ENCODE measurements at regions not wholly inside any gene's neighbourhood (a gene's known extent, or its start where the extent isn't known, plus 50 kb on each side); places are given as distances from the start of the nearest gene placed in this dataset.

DNA sequence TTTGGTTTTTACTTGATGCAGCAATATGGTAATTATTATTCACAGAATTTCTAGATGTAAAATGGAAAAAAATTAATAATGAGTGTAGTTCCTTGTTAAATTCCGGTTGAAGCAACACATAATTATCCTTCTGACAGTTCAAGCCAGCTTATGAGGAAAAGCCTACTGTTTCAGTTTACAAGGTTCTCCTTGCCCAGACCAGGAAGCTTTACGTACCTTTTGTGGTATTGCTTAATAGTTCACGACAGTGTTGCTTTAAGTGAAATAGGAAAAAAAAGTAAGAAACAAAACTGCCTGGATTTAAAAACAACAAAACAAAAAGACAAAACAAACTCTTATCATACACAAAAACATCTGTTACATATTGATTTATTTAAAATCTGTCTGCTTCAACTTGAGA lies 547.3 kb upstream of the C9orf72 start:
- no peak for DNase-seq (ENCODE audit: low spot score)

DNA sequence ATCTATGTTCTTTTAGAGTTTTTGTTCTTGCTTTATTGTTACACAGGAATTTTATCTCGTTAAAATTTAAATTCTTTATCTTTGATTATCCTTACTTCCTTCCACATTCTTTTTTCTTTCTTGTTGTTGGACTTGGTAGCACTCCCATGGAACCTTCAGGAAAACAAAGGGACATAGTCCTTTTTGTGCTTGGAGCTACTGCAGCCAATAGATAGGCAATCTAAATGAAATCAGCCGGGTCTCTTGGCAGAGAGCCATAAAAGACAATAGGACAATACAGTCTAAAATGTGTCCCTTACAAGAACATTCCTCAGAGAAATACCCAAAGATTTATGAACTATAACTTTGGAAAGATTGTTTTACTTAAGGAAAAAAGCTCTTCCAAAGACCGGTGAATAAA lies 548.1 kb upstream of the C9orf72 start:
- DNase-seq (ENCODE audit: low spot score), result no peak
- TF ChIP-seq, protein P1, sequence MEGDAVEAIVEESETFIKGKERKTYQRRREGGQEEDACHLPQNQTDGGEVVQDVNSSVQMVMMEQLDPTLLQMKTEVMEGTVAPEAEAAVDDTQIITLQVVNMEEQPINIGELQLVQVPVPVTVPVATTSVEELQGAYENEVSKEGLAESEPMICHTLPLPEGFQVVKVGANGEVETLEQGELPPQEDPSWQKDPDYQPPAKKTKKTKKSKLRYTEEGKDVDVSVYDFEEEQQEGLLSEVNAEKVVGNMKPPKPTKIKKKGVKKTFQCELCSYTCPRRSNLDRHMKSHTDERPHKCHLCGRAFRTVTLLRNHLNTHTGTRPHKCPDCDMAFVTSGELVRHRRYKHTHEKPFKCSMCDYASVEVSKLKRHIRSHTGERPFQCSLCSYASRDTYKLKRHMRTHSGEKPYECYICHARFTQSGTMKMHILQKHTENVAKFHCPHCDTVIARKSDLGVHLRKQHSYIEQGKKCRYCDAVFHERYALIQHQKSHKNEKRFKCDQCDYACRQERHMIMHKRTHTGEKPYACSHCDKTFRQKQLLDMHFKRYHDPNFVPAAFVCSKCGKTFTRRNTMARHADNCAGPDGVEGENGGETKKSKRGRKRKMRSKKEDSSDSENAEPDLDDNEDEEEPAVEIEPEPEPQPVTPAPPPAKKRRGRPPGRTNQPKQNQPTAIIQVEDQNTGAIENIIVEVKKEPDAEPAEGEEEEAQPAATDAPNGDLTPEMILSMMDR (conservative IDR thresholded peaks at IDR 0.05; ENCODE audit: low read depth), result no peak
- H3K27ac ChIP-seq, result no peak overlapping the region
- ChIA-PET CTCF (interaction anchor here (0.7 kb wide), 1 partner anchor 151 kb away, joined by 7 read pairs; no protein-coding TSS in a partner anchor), POLR2A (ENCODE audit: low non-redundant PET) (no interaction called here)

More for the DNA sequence above, 547.3 kb upstream of the C9orf72 start:
- TF ChIP-seq, protein P1 (conservative IDR thresholded peaks at IDR 0.05; ENCODE audit: low read depth), result no peak
- CTCF ChIA-PET, result no interaction called here
- POLR2A ChIA-PET (ENCODE audit: low non-redundant PET), result no interaction called here
- H3K27ac ChIP-seq, result no peak overlapping the region

DNA sequence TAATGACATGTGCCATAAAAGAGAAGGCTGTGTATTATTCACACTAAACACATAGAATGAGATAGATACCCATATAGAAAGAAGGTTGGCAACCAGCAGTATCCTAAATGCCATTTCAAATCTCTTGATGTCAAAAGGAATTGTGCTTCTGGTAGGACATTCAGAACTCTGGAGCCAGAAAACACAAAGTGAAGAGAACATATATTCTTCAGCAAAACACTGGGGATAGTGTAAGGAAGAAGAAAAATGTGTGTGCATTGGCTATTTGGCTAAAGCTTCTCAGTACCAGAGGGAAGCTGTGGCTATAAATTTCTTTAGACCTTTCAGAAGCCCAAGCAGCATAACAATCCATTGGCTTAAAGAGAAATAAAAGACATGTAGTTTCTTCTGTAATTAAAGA lies 551.6 kb upstream of the C9orf72 start:
- TF ChIP-seq, protein P1 (conservative IDR thresholded peaks at IDR 0.05; ENCODE audit: low read depth), result no peak
- DNase-seq (ENCODE audit: low spot score), result no peak
- ChIA-PET CTCF (no interaction called here), POLR2A (ENCODE audit: low non-redundant PET) (no interaction called here)
- H3K27ac ChIP-seq, result no peak overlapping the region

DNA sequence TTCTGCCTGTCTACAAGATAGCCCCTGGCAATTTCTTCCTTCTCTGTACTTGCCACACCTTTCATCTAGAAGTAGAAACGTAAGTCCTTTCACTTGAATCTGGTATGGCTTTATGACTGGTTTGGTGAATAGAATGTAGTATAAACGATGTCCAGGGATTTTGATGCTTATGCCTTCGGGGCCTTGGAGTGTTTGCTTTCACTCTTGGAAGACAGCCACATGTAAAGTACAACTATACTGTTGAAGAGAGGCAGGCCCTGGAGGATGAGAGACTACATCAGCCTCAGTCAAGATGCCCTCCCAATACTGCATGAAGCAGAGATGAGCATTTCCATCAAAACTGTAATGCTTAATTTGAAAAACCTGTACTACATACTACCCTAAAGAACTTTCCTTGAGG lies 553.8 kb upstream of the C9orf72 start:
- TF ChIP-seq, protein P1 (conservative IDR thresholded peaks at IDR 0.05; ENCODE audit: low read depth), result no peak
- ChIA-PET POLR2A (ENCODE audit: low non-redundant PET) (no interaction called here), CTCF (no interaction called here)
- DNase-seq (ENCODE audit: low spot score), result no peak
- H3K27ac ChIP-seq, result no peak overlapping the region

DNA sequence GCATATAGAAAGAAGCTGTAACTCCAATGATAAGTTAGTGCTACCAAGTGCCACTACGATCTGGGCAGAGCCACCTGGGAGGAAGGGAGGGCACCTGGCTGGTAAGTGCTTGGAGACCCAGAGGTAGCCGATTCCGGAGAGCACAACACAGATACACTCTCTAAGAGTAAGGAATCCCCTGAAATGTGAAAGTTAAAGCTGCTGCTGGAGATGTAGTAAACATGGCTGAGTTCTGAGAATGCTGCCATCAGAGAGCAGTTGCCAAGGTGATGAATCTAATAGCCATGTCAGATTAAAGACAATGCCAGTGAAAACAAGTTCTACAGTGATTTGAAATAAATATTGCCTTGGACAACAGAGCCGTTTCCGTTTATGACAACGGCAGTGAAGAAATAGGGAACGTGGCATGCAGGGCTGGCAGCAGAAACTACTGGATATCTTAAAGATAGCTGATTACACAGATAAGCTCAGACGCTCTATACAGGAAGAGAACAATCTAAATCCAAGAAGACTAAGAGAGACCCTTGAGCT lies 561.2 kb upstream of the C9orf72 start:
- TF ChIP-seq, protein P1 (conservative IDR thresholded peaks at IDR 0.05; ENCODE audit: low read depth), result no peak
- no peak for DNase-seq (ENCODE audit: low spot score)
- no peak overlapping the region for H3K27ac ChIP-seq
- ChIA-PET CTCF (no interaction called here), POLR2A (ENCODE audit: low non-redundant PET) (no interaction called here)

DNA sequence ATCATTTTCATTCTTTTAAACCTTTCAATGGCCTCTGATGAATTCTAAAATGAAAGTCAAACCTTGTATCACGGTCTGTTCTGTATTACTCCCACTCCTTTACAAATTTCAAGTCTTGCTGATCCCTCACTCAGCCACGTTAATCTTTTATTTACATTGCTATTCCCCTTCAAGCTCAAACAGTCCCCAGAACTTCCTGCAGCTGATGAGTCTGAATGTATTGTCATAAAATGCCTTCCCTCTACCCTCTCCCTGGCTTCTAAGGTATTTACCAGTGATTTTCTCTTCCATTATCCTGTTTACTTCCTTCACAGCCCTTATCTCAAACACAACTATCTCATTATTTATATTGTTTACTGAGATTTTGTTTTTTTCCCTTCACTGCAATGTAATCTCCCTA lies 562.3 kb upstream of the C9orf72 start:
- TF ChIP-seq, protein P1 (conservative IDR thresholded peaks at IDR 0.05; ENCODE audit: low read depth), result no peak
- no peak for DNase-seq (ENCODE audit: low spot score)
- ChIA-PET CTCF (no interaction called here), POLR2A (ENCODE audit: low non-redundant PET) (no interaction called here)
- H3K27ac ChIP-seq, result no peak overlapping the region

Measured in RWPE1 (cell line).